ENCODE measurements at regions not wholly inside any gene's neighbourhood (a gene's known extent, or its start where the extent isn't known, plus 50 kb on each side); places are given as distances from the start of the nearest gene placed in this dataset.

- TF ChIP-seq CTCF (conservative IDR thresholded peaks at IDR 0.05 in 1 of 2, IDR thresholded peaks at IDR 0.05 in 1 of 2; ENCODE audit: low read depth in 1 of 2, low read length in 2 of 2) (no peak), EZH2 (IDR thresholded peaks at IDR 0.05; ENCODE audit: low read length, missing control alignments) (no peak)
- no peak for DNase-seq (ENCODE audit: low read depth in 2 of 2)
- no peaks in the 10 kb centered on the region for H3K36me3 ChIP-seq (ENCODE audit: control insufficient read depth, insufficient read depth, low read length)
- H3K27me3 ChIP-seq (ENCODE audit: control insufficient read depth, insufficient read depth, low read length), result no peaks in the 10 kb centered on the region
- H3K27ac ChIP-seq (ENCODE audit: insufficient read depth, low read length), result no peak overlapping the region
- no peak overlapping the region for H2AFZ ChIP-seq (ENCODE audit: low read length)
- no peak overlapping the region for H3K9ac ChIP-seq (ENCODE audit: insufficient read depth, low read length)
- H3K79me2 ChIP-seq (ENCODE audit: control insufficient read depth, insufficient read depth, low read length), result no peaks in the 10 kb centered on the region
- no peaks in the 10 kb centered on the region for H3K4me1 ChIP-seq (ENCODE audit: control insufficient read depth, extremely low read depth, insufficient read depth, low read length)
- no peak overlapping the region for H3K4me2 ChIP-seq (ENCODE audit: extremely low read depth, insufficient read depth, low read length)
- H4K20me1 ChIP-seq (ENCODE audit: control insufficient read depth, extremely low read depth, insufficient read depth, low read length), result no peaks in the 10 kb centered on the region
- H3K4me3 ChIP-seq (replicated peaks in 1 of 4; ENCODE audit: control extremely low read depth in 1 of 4, insufficient read depth in 1 of 4, low read depth in 3 of 4, low read length in 4 of 4), result no peak overlapping the region
- no peaks in the 10 kb centered on the region for H3K9me3 ChIP-seq (ENCODE audit: control insufficient read depth, insufficient read depth, low read depth, low read length)
Observed at GRCh38 chr2:22697054-22697788, 687.8 kb upstream of the KLHL29 start.

- Histone ChIP-seq H3K4me1 (ENCODE audit: control insufficient read depth, extremely low read depth, insufficient read depth, low read length) (no peaks in the 10 kb centered on the region), H2AFZ (ENCODE audit: low read length) (no peak overlapping the region), H3K4me3 (replicated peaks in 1 of 4; ENCODE audit: control extremely low read depth in 1 of 4, insufficient read depth in 1 of 4, low read depth in 3 of 4, low read length in 4 of 4) (no peak overlapping the region), H3K79me2 (ENCODE audit: control insufficient read depth, insufficient read depth, low read length) (no peaks in the 10 kb centered on the region), H3K27me3 (ENCODE audit: control insufficient read depth, insufficient read depth, low read length) (no peaks in the 10 kb centered on the region), H4K20me1 (ENCODE audit: control insufficient read depth, extremely low read depth, insufficient read depth, low read length) (no peaks in the 10 kb centered on the region), H3K4me2 (ENCODE audit: extremely low read depth, insufficient read depth, low read length) (no peak overlapping the region), H3K36me3 (ENCODE audit: control insufficient read depth, insufficient read depth, low read length) (no peaks in the 10 kb centered on the region), H3K9me3 (ENCODE audit: control insufficient read depth, insufficient read depth, low read depth, low read length) (no peaks in the 10 kb centered on the region), H3K27ac (ENCODE audit: insufficient read depth, low read length) (no peak overlapping the region), H3K9ac (ENCODE audit: insufficient read depth, low read length) (no peak overlapping the region)
- TF ChIP-seq CTCF (conservative IDR thresholded peaks at IDR 0.05 in 1 of 2, IDR thresholded peaks at IDR 0.05 in 1 of 2; ENCODE audit: low read depth in 1 of 2, low read length in 2 of 2), result no peak
- DNase-seq (ENCODE audit: low read depth in 2 of 2), result no peak
Observed at GRCh38 chr2:22701561-22702160, 683.3 kb upstream of the KLHL29 start.

- no peak overlapping the region for H2AFZ ChIP-seq (ENCODE audit: low read length)
- H3K79me2 ChIP-seq (ENCODE audit: control insufficient read depth, insufficient read depth, low read length), result no peaks in the 10 kb centered on the region
- H3K27me3 ChIP-seq (ENCODE audit: control insufficient read depth, insufficient read depth, low read length), result no peaks in the 10 kb centered on the region
- H3K36me3 ChIP-seq (ENCODE audit: control insufficient read depth, insufficient read depth, low read length), result no peaks in the 10 kb centered on the region
- no peaks in the 10 kb centered on the region for H3K9me3 ChIP-seq (ENCODE audit: control insufficient read depth, insufficient read depth, low read depth, low read length)
- no peak overlapping the region for H3K27ac ChIP-seq (ENCODE audit: insufficient read depth, low read length)
- H3K4me2 ChIP-seq (ENCODE audit: extremely low read depth, insufficient read depth, low read length), result no peak overlapping the region
- no peak overlapping the region for H3K4me3 ChIP-seq (replicated peaks in 1 of 4; ENCODE audit: control extremely low read depth in 1 of 4, insufficient read depth in 1 of 4, low read depth in 3 of 4, low read length in 4 of 4)
- DNase-seq (ENCODE audit: low read depth in 2 of 2), result no peak
- TF ChIP-seq CTCF (conservative IDR thresholded peaks at IDR 0.05 in 1 of 2, IDR thresholded peaks at IDR 0.05 in 1 of 2; ENCODE audit: low read depth in 1 of 2, low read length in 2 of 2) (no peak), EZH2 (IDR thresholded peaks at IDR 0.05; ENCODE audit: low read length, missing control alignments) (no peak)
- H3K9ac ChIP-seq (ENCODE audit: insufficient read depth, low read length), result no peak overlapping the region
- no peaks in the 10 kb centered on the region for H3K4me1 ChIP-seq (ENCODE audit: control insufficient read depth, extremely low read depth, insufficient read depth, low read length)
- no peaks in the 10 kb centered on the region for H4K20me1 ChIP-seq (ENCODE audit: control insufficient read depth, extremely low read depth, insufficient read depth, low read length)
Observed at GRCh38 chr2:22703286-22703920, 681.6 kb upstream of the KLHL29 start.
